Neural progenitor cell (in vitro differentiated cells): ENCODE measurements at regions not wholly inside any gene's neighbourhood (a gene's known extent, or its start where the extent isn't known, plus 50 kb on each side); places are given as distances from the start of the nearest gene placed in this dataset.

ENCODE experiments used
- DNase-seq: peaks from one replicate; pipeline ENCODE4 v3.0.0-alpha.2; 2016; ENCODE audit warnings: low spot score
- H2AFZ ChIP-seq: fragments of 200-600 bp; sonication (generic); replicated peaks from 2 replicates; pipeline ENCODE4 v1.6.1; 2016; ENCODE audit warnings: antibody characterized with exemption
- H3F3A ChIP-seq: fragments of 200-600 bp; sonication (generic); 2 replicates; pipeline ENCODE4 v1.6.1; 2016; ENCODE audit warnings: antibody characterized with exemption, low read depth
- H3K27ac ChIP-seq: fragments of 200-600 bp; sonication (generic); 2 replicates; pipeline ENCODE4 v1.5.1; 2016; ENCODE audit warnings: mild to moderate bottlenecking
- H3K27me3 ChIP-seq: fragments of 200-600 bp; sonication (generic); 2 replicates; pipeline ENCODE4 v1.6.1; 2016; ENCODE audit warnings: mild to moderate bottlenecking, moderate library complexity
- H3K36me3 ChIP-seq: fragments of 200-600 bp; sonication (generic); 2 replicates; pipeline ENCODE4 v1.5.1; 2016
- H3K4me1 ChIP-seq: fragments of 200-600 bp; sonication (generic); 2 replicates; pipeline ENCODE4 v1.6.1; 2016; ENCODE audit warnings: mixed run types
- H3K4me2 ChIP-seq: fragments of 200-600 bp; sonication (generic); 2 replicates; pipeline ENCODE4 v1.6.1; 2016
- H3K4me3 ChIP-seq: fragments of 200-600 bp; sonication (generic); 2 replicates; pipeline ENCODE4 v1.5.1; 2016
- H3K79me2 ChIP-seq: fragments of 200-600 bp; sonication (generic); 2 replicates; pipeline ENCODE4 v1.6.1; 2016; ENCODE audit warnings: low read depth
- H3K9ac ChIP-seq: fragments of 200-600 bp; sonication (generic); 2 replicates; pipeline ENCODE4 v1.6.1; 2016
- H3K9me3 ChIP-seq: fragments of 200-600 bp; sonication (generic); 2 replicates; pipeline ENCODE4 v1.5.1; 2016; ENCODE audit warnings: low read depth
- H4K20me1 ChIP-seq: fragments of 200-600 bp; sonication (generic); 2 replicates; pipeline ENCODE4 v1.6.1; 2016; ENCODE audit warnings: low read depth
- H3K27ac Mint-ChIP-seq: 3 replicates; pipeline ENCODE4 v1.8.0; 2021; ENCODE audit warnings: mixed read lengths
- H3K27me3 Mint-ChIP-seq: 2 replicates; pipeline ENCODE4 v1.8.0; 2022; ENCODE audit warnings: low read depth, mild to moderate bottlenecking, inconsistent platforms, moderate library complexity, mixed read lengths; ENCODE audit not compliant: insufficient read depth
- H3K36me3 Mint-ChIP-seq: 3 replicates; pipeline ENCODE4 v1.8.0; 2021; ENCODE audit warnings: mixed read lengths
- H3K4me1 Mint-ChIP-seq: 3 replicates; pipeline ENCODE4 v1.8.0; 2021; ENCODE audit warnings: mixed read lengths
- H3K4me3 Mint-ChIP-seq: 3 replicates; pipeline ENCODE4 v1.8.0; 2021; ENCODE audit warnings: mild to moderate bottlenecking, moderate library complexity, mixed read lengths
- H3K9me3 Mint-ChIP-seq: 3 replicates; pipeline ENCODE4 v1.8.0; 2020; ENCODE audit warnings: mixed read lengths
- EZH2 ChIP-seq: fragments of 200-600 bp; sonication (generic); IDR thresholded peaks from 2 replicates; pipeline ENCODE4 v1.6.1; 2017; ENCODE audit warnings: antibody characterized with exemption, mild to moderate bottlenecking, moderate library complexity
- EZH2phosphoT487 ChIP-seq: fragments of 200-600 bp; sonication (generic); IDR thresholded peaks from 2 replicates; pipeline ENCODE4 v1.6.1; 2017; ENCODE audit warnings: antibody characterized with exemption
- TF ChIP-seq, protein P1 (sequence below): fragments of 200-600 bp; sonication (generic); IDR thresholded peaks from 2 replicates; pipeline ENCODE4 v1.5.1; 2017; ENCODE audit warnings: antibody characterized with exemption, mild to moderate bottlenecking

DNA sequence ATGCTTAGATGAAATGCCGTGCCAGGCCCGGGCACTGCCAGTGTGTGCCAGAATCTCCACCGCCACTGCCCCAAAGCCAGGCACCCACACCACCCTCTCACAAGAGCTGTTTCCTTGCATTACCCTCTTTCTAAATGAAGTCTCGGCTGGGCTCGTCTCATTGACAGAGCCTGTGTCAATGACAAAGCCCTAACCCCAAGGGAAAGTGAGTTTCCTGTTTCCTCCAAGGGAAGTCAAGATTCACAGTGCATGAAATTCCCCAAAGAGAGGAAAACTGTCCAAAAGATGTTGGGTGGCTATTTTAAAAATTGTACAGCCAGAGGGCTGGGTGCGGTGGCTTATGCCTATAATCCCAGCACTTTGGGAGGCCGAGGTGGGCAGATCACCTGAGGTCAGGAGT, 75.4 kb upstream of the AKAP12 start:
- peaks cover 2% of the 10 kb centered on the region for H3K36me3 Mint-ChIP-seq
- no peaks in the 10 kb centered on the region for H4K20me1 ChIP-seq
- H3K27me3 ChIP-seq, result no peaks in the 10 kb centered on the region
- no peak for DNase-seq
- H3F3A ChIP-seq, result no peaks in the 10 kb centered on the region
- H3K27ac Mint-ChIP-seq, result no peak overlapping the region
- H3K79me2 ChIP-seq, result no peaks in the 10 kb centered on the region
- H3K27me3 Mint-ChIP-seq, result peaks cover 5% of the 10 kb centered on the region
- no peak for TF ChIP-seq EZH2
- TF ChIP-seq, protein P1, sequence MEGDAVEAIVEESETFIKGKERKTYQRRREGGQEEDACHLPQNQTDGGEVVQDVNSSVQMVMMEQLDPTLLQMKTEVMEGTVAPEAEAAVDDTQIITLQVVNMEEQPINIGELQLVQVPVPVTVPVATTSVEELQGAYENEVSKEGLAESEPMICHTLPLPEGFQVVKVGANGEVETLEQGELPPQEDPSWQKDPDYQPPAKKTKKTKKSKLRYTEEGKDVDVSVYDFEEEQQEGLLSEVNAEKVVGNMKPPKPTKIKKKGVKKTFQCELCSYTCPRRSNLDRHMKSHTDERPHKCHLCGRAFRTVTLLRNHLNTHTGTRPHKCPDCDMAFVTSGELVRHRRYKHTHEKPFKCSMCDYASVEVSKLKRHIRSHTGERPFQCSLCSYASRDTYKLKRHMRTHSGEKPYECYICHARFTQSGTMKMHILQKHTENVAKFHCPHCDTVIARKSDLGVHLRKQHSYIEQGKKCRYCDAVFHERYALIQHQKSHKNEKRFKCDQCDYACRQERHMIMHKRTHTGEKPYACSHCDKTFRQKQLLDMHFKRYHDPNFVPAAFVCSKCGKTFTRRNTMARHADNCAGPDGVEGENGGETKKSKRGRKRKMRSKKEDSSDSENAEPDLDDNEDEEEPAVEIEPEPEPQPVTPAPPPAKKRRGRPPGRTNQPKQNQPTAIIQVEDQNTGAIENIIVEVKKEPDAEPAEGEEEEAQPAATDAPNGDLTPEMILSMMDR, result no peak
- H3K9ac ChIP-seq, result no peak overlapping the region
- no peak overlapping the region for H2AFZ ChIP-seq
- H3K4me3 ChIP-seq, result no peak overlapping the region
- peaks cover 27% of the 10 kb centered on the region for H3K4me1 Mint-ChIP-seq
- H3K4me1 ChIP-seq, result peaks cover 10% of the 10 kb centered on the region
- H3K9me3 Mint-ChIP-seq, result peaks cover 2% of the 10 kb centered on the region
- no peaks in the 10 kb centered on the region for H3K36me3 ChIP-seq
- no peak overlapping the region for H3K4me3 Mint-ChIP-seq
- H3K4me2 ChIP-seq, result no peak overlapping the region
- no peak overlapping the region for H3K27ac ChIP-seq
- H3K9me3 ChIP-seq, result no peaks in the 10 kb centered on the region

DNA sequence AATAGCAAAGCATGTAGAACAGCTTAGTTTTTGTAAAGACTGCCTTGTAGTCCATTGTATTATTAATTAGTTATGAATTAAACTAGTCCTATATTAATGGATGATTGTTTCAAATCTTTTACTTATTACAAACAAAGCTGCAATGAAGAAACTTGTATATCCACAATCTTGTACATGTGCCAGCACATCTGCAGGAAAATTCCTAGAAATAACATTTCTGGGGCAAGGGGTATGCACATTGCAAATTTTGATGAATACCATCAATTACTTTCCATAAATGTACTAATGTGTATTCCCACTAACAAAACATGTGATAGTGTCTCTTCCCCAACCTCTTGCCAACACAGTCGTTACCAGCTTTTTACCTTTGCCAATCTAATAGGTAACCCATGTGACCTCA, 73.6 kb upstream of the AKAP12 start:
- Histone ChIP-seq H3K9me3 (no peaks in the 10 kb centered on the region), H3F3A (no peaks in the 10 kb centered on the region), H3K4me3 (no peak overlapping the region), H3K36me3 (no peaks in the 10 kb centered on the region), H3K79me2 (no peaks in the 10 kb centered on the region), H3K27me3 (no peaks in the 10 kb centered on the region), H3K4me2 (no peak overlapping the region), H3K4me1 (peaks cover 5% of the 10 kb centered on the region), H2AFZ (no peak overlapping the region), H3K9ac (no peak overlapping the region), H4K20me1 (no peaks in the 10 kb centered on the region), H3K27ac (no peak overlapping the region)
- Mint-ChIP-seq H3K36me3 (peaks cover 2% of the 10 kb centered on the region), H3K4me1 (peaks cover 17% of the 10 kb centered on the region), H3K9me3 (peaks cover 2% of the 10 kb centered on the region), H3K27me3 (peaks cover 4% of the 10 kb centered on the region), H3K27ac (no peak overlapping the region), H3K4me3 (no peak overlapping the region)
- no peak for DNase-seq
- TF ChIP-seq EZH2phosphoT487 (no peak), EZH2 (no peak)
- TF ChIP-seq, protein P1, result no peak

DNA sequence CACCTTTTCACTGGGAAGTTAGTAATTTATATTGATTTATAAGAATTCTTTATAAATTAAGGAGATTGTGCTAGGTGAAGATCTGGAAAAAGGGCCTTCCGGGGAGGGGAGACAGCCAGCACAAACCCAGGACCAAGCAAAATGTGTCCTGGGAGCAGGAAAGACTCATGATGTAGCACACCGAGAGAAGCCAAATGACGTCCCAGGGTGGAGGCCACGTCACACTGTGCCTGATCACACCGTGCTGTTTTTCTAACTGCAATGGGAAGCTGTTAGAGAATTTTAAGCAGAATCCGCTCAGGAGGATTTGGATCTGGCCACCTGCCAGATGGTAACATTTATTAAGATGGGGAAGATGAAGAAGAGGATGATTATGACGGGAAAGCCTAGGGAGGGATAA, 72.7 kb upstream of the AKAP12 start:
- Mint-ChIP-seq H3K4me3 (no peak overlapping the region), H3K9me3 (peaks cover 2% of the 10 kb centered on the region), H3K4me1 (peaks cover 9% of the 10 kb centered on the region), H3K27me3 (peaks cover 4% of the 10 kb centered on the region), H3K27ac (no peak overlapping the region), H3K36me3 (peaks cover 2% of the 10 kb centered on the region)
- peak overlapping the region; percentile 2 for H2AFZ ChIP-seq
- H3K27ac ChIP-seq, result no peak overlapping the region
- no peaks in the 10 kb centered on the region for H3K4me1 ChIP-seq
- H3K9ac ChIP-seq, result no peak overlapping the region
- H3K79me2 ChIP-seq, result no peaks in the 10 kb centered on the region
- no peak overlapping the region for H3K4me3 ChIP-seq
- DNase-seq, result no peak
- no peaks in the 10 kb centered on the region for H3F3A ChIP-seq
- H3K36me3 ChIP-seq, result no peaks in the 10 kb centered on the region
- H3K9me3 ChIP-seq, result no peaks in the 10 kb centered on the region
- TF ChIP-seq EZH2 (no peak), EZH2phosphoT487 (no peak)
- TF ChIP-seq, protein P1, result no peak
- no peak overlapping the region for H3K4me2 ChIP-seq
- no peaks in the 10 kb centered on the region for H4K20me1 ChIP-seq
- H3K27me3 ChIP-seq, result no peaks in the 10 kb centered on the region
